IMR-90 (cell line): ENCODE measurements at regions not wholly inside any gene's neighbourhood (a gene's known extent, or its start where the extent isn't known, plus 50 kb on each side); places are given as distances from the start of the nearest gene placed in this dataset.
A peak's percentile ranks its signal among the peaks of the same experiment; 100 is the strongest.

ENCODE experiments used
- ATAC-seq: fragments of 200-7000 bp; cut with Tn5 transposase; 2 replicates; pipeline ENCODE4 v1.9.1; 2020; ENCODE audit warnings: low read depth, mild to moderate bottlenecking, moderate library complexity
- BruUV-seq: library from RNA; stranded (reverse); fragments of 400-500 nt; replicated peaks from 2 replicates; lab custom pipeline; 2021; lab: Mats Ljungman, UMichigan
- CTCF ChIA-PET: fragments of 300-600 bp; formaldehyde crosslinking; extraction: SDS; loops from one replicate; lab custom pipeline; 2021; ENCODE audit warnings: antibody characterized with exemption; lab: Yijun Ruan, JAX
- POLR2A ChIA-PET: fragments of 300-600 bp; sonication (Branson Sonifier 250); formaldehyde crosslinking; loops from one replicate; lab custom pipeline; 2022; ENCODE audit warnings: antibody characterized with exemption; ENCODE audit not compliant: unreplicated experiment; lab: Charles Lee
- DNase-seq: peaks from one replicate; pipeline ENCODE4 v3.0.0; 2013
- H2AFZ ChIP-seq: replicated peaks from 2 replicates; pipeline ENCODE3; 2013; ENCODE audit warnings: low read length, mild to moderate bottlenecking; ENCODE audit not compliant: poor library complexity
- H2AK5ac ChIP-seq: 2 replicates; pipeline ENCODE4 v1.6.1; 2013; ENCODE audit warnings: low read depth, low read length, inconsistent platforms
- H2AK9ac ChIP-seq: replicated peaks from 2 replicates; pipeline ENCODE3; 2013; ENCODE audit warnings: mild to moderate bottlenecking, low read depth, low read length, moderate library complexity; ENCODE audit not compliant: poor library complexity
- H2BK120ac ChIP-seq: 2 replicates; pipeline ENCODE4 v1.6.1; 2013; ENCODE audit warnings: low read depth, low read length, inconsistent platforms
- H2BK15ac ChIP-seq: 3 replicates; pipeline ENCODE4 v1.6.1; 2013; ENCODE audit warnings: low read depth, low read length, inconsistent platforms
- H2BK20ac ChIP-seq: 2 replicates; pipeline ENCODE4 v1.6.1; 2013; ENCODE audit warnings: low read depth, mild to moderate bottlenecking, inconsistent platforms, low read length, moderate library complexity
- H2BK5ac ChIP-seq: 2 replicates; pipeline ENCODE4 v1.6.1; 2013; ENCODE audit warnings: mild to moderate bottlenecking, low read depth, low read length, inconsistent platforms; ENCODE audit not compliant: poor library complexity, severe bottlenecking
- H3K14ac ChIP-seq: replicated peaks from 2 replicates; pipeline ENCODE4 v1.6.1; 2013; ENCODE audit warnings: low read depth, low read length, inconsistent platforms
- H3K18ac ChIP-seq: 2 replicates; pipeline ENCODE4 v1.6.1; 2013; ENCODE audit warnings: low read depth, low read length, control low read depth
- H3K23ac ChIP-seq: 2 replicates; pipeline ENCODE4 v1.6.1; 2013; ENCODE audit warnings: low read depth, low read length, inconsistent platforms
- H3K27ac ChIP-seq: 2 replicates; pipeline ENCODE4 v1.5.1; 2013; ENCODE audit warnings: mild to moderate bottlenecking, control low read depth, low read length; ENCODE audit not compliant: insufficient read depth
- H3K27me3 ChIP-seq: 2 replicates; pipeline ENCODE4 v1.6.1; 2013; ENCODE audit warnings: low read length; ENCODE audit not compliant: control insufficient read depth, insufficient read depth
- H3K36me3 ChIP-seq: 2 replicates; pipeline ENCODE4 v1.6.1; 2013; ENCODE audit warnings: low read length, mixed read lengths; ENCODE audit not compliant: control insufficient read depth, insufficient read depth
- H3K4ac ChIP-seq: 2 replicates; pipeline ENCODE4 v1.6.1; 2013; ENCODE audit warnings: low read depth, low read length, inconsistent platforms
- H3K4me1 ChIP-seq: 2 replicates; pipeline ENCODE4 v1.6.1; 2013; ENCODE audit warnings: low read length, mixed read lengths; ENCODE audit not compliant: control insufficient read depth, insufficient read depth
- H3K4me2 ChIP-seq: 2 replicates; pipeline ENCODE4 v1.6.1; 2013; ENCODE audit warnings: low read depth, mild to moderate bottlenecking, control low read depth, low read length, moderate library complexity
- H3K4me3 ChIP-seq: 2 replicates; pipeline ENCODE4 v1.5.1; 2013; ENCODE audit warnings: low read depth, mild to moderate bottlenecking, control low read depth, low read length, moderate library complexity; ENCODE audit not compliant: insufficient read depth
- H3K56ac ChIP-seq: 2 replicates; pipeline ENCODE4 v1.6.1; 2013; ENCODE audit warnings: low read length, inconsistent platforms; ENCODE audit not compliant: insufficient read depth; ENCODE audit errors: extremely low read depth
- H3K79me1 ChIP-seq, 2 experiments: 2 replicates each; pipeline ENCODE4 v1.6.1; 2013; ENCODE audit warnings: low read length in 2 of 2, inconsistent platforms in 1 of 2, low read depth in 1 of 2
- H3K9ac ChIP-seq: 2 replicates; pipeline ENCODE4 v1.6.1; 2013; ENCODE audit warnings: low read depth, low read length, control low read depth
- H3K9me1 ChIP-seq: 2 replicates; pipeline ENCODE4 v1.6.1; 2013; ENCODE audit warnings: low read length, inconsistent platforms; ENCODE audit not compliant: insufficient read depth
- H3K9me3 ChIP-seq: 2 replicates; pipeline ENCODE4 v1.6.1; 2013; ENCODE audit warnings: low read length; ENCODE audit not compliant: control insufficient read depth, insufficient read depth
- H4K20me1 ChIP-seq: 2 replicates; pipeline ENCODE4 v1.6.1; 2013; ENCODE audit warnings: low read length, inconsistent platforms; ENCODE audit not compliant: insufficient read depth
- H4K5ac ChIP-seq: 2 replicates; pipeline ENCODE4 v1.6.1; 2013; ENCODE audit warnings: mild to moderate bottlenecking, low read depth, low read length, control low read depth
- H4K8ac ChIP-seq, 2 experiments: 2 replicates each; pipeline ENCODE4 v1.6.1; 2013; ENCODE audit warnings: low read depth in 2 of 2, low read length in 2 of 2, control low read depth in 1 of 2, inconsistent platforms in 1 of 2
- H4K91ac ChIP-seq: 2 replicates; pipeline ENCODE4 v1.6.1; 2013; ENCODE audit warnings: low read depth, low read length, inconsistent platforms; ENCODE audit not compliant: insufficient read depth
- BHLHE40 ChIP-seq: fragments of 150-350 bp; IDR thresholded peaks from 2 replicates; pipeline ENCODE4 v1.6.1; 2016; ENCODE audit warnings: mild to moderate bottlenecking, low read depth, low read length
- CEBPB ChIP-seq: IDR thresholded peaks from 2 replicates; pipeline ENCODE4 v1.6.1; 2012; ENCODE audit warnings: low read depth, low read length, improper control_type of control experiment
- CHD1 ChIP-seq: IDR thresholded peaks from 2 replicates; pipeline ENCODE4 v1.6.1; 2012; ENCODE audit warnings: low read depth, low read length, improper control_type of control experiment
- MXI1 ChIP-seq: IDR thresholded peaks from 2 replicates; pipeline ENCODE4 v1.6.1; 2012; ENCODE audit warnings: low read depth, mild to moderate bottlenecking, low read length, moderate library complexity, borderline replicate concordance
- RAD21 ChIP-seq: IDR thresholded peaks from 2 replicates; pipeline ENCODE4 v1.6.1; 2012; ENCODE audit warnings: low read length, improper control_type of control experiment
- RFX5 ChIP-seq: IDR thresholded peaks from 2 replicates; pipeline ENCODE4 v1.8.0; 2012; ENCODE audit warnings: low read depth, mild to moderate bottlenecking, low read length, moderate library complexity
- SMC3 ChIP-seq: fragments of 150-350 bp; IDR thresholded peaks from 2 replicates; pipeline ENCODE4 v1.6.1; 2016; ENCODE audit warnings: low read depth, mild to moderate bottlenecking, antibody characterized with exemption, low read length, moderate library complexity
- WGBS, 2 experiments: methylation state at CpG; one replicate each; pipeline versions ENCODE4 v1.1.5 to v1.1.7; 2013; ENCODE audit warnings: missing lambda C conversion rate in 2 of 2; ENCODE audit not compliant: insufficient read length in 1 of 2; ENCODE audit errors: extremely low coverage in 2 of 2; 5-methylcytosine and 5-hydroxymethylcytosine counted together
- dilution Hi-C: fragments of 300-500 bp; cut with HindIII; formaldehyde crosslinking; loops from one replicate; pipeline ENCODE4 v1.14.3; 2018; ENCODE audit warnings: low sequenced_read_pairs; ENCODE audit not compliant: unreplicated experiment
- in situ Hi-C: fragments of 300-500 bp; cut with MboI; formaldehyde crosslinking; loops from 3 replicates; pipeline ENCODE4 v1.14.3; 2019; ENCODE audit warnings: low sequenced_read_pairs, inconsistent platforms, mixed read lengths
- intact Hi-C: fragments of 100-400 bp; cut with micrococcal nuclease; formaldehyde crosslinking; loops from 2 replicates; pipeline ENCODE4 v1.10.0; 2022
- TF ChIP-seq, protein P1 (sequence below): fragments of 150-350 bp; IDR thresholded peaks from 2 replicates; pipeline ENCODE4 v1.6.1; 2017; ENCODE audit warnings: mild to moderate bottlenecking, antibody characterized with exemption, low read length, low read depth
- TF ChIP-seq, protein P2 (sequence below): conservative IDR thresholded peaks from 2 replicates; pipeline ENCODE4 v1.5.1; 2012; ENCODE audit warnings: mild to moderate bottlenecking, low read depth, low read length, improper control_type of control experiment
- TF ChIP-seq, protein P3 (sequence below): fragments of 150-350 bp; IDR thresholded peaks from 2 replicates; pipeline ENCODE4 v1.6.1; 2016; ENCODE audit warnings: low read depth, mild to moderate bottlenecking, low read length, moderate library complexity, borderline replicate concordance

DNA sequence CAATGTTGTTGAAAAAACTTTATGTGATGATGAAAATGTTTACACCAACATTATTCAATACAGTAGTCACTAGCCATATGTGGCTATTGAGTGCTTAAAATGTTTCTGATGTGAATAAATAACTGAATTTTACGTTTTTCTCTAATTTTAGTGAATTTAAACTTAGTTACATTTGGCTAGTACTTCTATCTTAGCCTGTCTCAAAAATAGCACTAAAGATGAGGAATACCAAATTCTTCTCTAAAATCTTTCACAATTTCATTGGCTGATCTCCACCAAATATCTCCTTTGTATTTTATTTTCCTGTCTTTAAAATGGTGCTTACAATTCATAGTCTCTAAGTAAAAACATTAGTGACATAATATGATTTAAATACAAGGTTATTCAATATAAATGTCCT is 83.7 kb upstream of the RND3 start:
- Histone ChIP-seq H2BK5ac (peak overlapping the region; percentile 99), H3K56ac (peak overlapping the region; percentile 48; the same call in 1 of the 2 replicates), H3K9me1 (peaks cover 15% of the 10 kb centered on the region), H2AFZ (no peak overlapping the region), H3K27me3 (no peaks in the 10 kb centered on the region), H2BK120ac (peak overlapping the region; percentile 93), H3K27ac (peak overlapping the region; percentile 82; the same call in 1 of the 2 replicates), H3K9me3 (no peaks in the 10 kb centered on the region), H2BK15ac (no peak overlapping the region), H3K14ac (no peak overlapping the region), H3K4me3 (no peak overlapping the region), H3K18ac (peak overlapping the region; percentile 17; the same call in 1 of the 2 replicates), H3K4me2 (no peak overlapping the region), H3K4me1 (peaks cover 25% of the 10 kb centered on the region), H2AK5ac (no peak overlapping the region), H3K36me3 (no peaks in the 10 kb centered on the region), H4K91ac (peak overlapping the region; percentile 47; the same call in 1 of the 2 replicates), H3K9ac (0 out of 2 replicates have a peak overlapping the region, but pooled peaks have one; percentile 29), H4K8ac (peak overlapping the region in 1 of 2 experiments; percentile 64; a peak in 1 of 4 replicates), H2AK9ac (no peak overlapping the region), H3K23ac (no peak overlapping the region; the same call in 1 of the 2 replicates), H3K4ac (peak overlapping the region; percentile 75; the same call in 1 of the 2 replicates), H4K5ac (no peak overlapping the region), H4K20me1 (no peaks in the 10 kb centered on the region), H2BK20ac (peak overlapping the region; percentile 68; the same call in 1 of the 2 replicates), H3K79me1 (peaks cover 5 to 17% of the 10 kb centered on the region in 2 experiments; a peak in 2 of 4 replicates)
- no CpG with 5 or more reads among the region's 1 CpG for WGBS, 2 experiments
- intact Hi-C loops: loop anchor here (1.0 to 2.0 kb wide), 2 partner anchors 39 to 42 kb away; no protein-coding TSS in a partner anchor
- DNase-seq: no peak
- peak; percentile 10 for ATAC-seq
- dilution Hi-C loops: no loop called here
- BruUV-seq: no TSS peak
- CTCF ChIA-PET: interaction anchor here (1.0 kb wide), 1 partner anchor 40 kb away, joined by 4 read pairs; no protein-coding TSS in a partner anchor
- POLR2A ChIA-PET: interaction anchor here (0.5 kb wide), 1 partner anchor 832 kb away, joined by 3 read pairs; no protein-coding TSS in a partner anchor
- in situ Hi-C loops: no loop called here
- no peak for TF ChIP-seq CEBPB
- TF ChIP-seq, protein P1, sequence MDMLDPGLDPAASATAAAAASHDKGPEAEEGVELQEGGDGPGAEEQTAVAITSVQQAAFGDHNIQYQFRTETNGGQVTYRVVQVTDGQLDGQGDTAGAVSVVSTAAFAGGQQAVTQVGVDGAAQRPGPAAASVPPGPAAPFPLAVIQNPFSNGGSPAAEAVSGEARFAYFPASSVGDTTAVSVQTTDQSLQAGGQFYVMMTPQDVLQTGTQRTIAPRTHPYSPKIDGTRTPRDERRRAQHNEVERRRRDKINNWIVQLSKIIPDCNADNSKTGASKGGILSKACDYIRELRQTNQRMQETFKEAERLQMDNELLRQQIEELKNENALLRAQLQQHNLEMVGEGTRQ: no peak
- TF ChIP-seq, protein P2, sequence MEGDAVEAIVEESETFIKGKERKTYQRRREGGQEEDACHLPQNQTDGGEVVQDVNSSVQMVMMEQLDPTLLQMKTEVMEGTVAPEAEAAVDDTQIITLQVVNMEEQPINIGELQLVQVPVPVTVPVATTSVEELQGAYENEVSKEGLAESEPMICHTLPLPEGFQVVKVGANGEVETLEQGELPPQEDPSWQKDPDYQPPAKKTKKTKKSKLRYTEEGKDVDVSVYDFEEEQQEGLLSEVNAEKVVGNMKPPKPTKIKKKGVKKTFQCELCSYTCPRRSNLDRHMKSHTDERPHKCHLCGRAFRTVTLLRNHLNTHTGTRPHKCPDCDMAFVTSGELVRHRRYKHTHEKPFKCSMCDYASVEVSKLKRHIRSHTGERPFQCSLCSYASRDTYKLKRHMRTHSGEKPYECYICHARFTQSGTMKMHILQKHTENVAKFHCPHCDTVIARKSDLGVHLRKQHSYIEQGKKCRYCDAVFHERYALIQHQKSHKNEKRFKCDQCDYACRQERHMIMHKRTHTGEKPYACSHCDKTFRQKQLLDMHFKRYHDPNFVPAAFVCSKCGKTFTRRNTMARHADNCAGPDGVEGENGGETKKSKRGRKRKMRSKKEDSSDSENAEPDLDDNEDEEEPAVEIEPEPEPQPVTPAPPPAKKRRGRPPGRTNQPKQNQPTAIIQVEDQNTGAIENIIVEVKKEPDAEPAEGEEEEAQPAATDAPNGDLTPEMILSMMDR: no peak
- TF ChIP-seq, protein P3, sequence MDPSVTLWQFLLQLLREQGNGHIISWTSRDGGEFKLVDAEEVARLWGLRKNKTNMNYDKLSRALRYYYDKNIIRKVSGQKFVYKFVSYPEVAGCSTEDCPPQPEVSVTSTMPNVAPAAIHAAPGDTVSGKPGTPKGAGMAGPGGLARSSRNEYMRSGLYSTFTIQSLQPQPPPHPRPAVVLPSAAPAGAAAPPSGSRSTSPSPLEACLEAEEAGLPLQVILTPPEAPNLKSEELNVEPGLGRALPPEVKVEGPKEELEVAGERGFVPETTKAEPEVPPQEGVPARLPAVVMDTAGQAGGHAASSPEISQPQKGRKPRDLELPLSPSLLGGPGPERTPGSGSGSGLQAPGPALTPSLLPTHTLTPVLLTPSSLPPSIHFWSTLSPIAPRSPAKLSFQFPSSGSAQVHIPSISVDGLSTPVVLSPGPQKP: no peak
- TF ChIP-seq CHD1: no peak
- TF ChIP-seq RFX5: no peak
- no peak for TF ChIP-seq RAD21
- no peak for TF ChIP-seq SMC3
- TF ChIP-seq BHLHE40: no peak
- TF ChIP-seq MXI1: no peak
